SJSA1 (cell line): ENCODE measurements at regions not wholly inside any gene's neighbourhood (a gene's known extent, or its start where the extent isn't known, plus 50 kb on each side); places are given as distances from the start of the nearest gene placed in this dataset.

Experiments
- DNase-seq, 2 experiments: peaks; one replicate each; pipeline ENCODE4 v3.0.0-alpha.2; 2015 to 2020; ENCODE audit warnings: low spot score in 2 of 2, low read depth in 1 of 2
- H3K27ac ChIP-seq: fragments of 250-450 bp; sonication (Bioruptor Pico); 2 replicates; pipeline ENCODE4 v1.5.1; 2020; ENCODE audit warnings: mild to moderate bottlenecking, moderate library complexity
- H3K27me3 ChIP-seq: fragments of 250-450 bp; sonication (Bioruptor Pico); replicated peaks from 2 replicates; pipeline ENCODE4 v1.5.1; 2020; ENCODE audit warnings: mild to moderate bottlenecking, moderate library complexity
- H3K36me3 ChIP-seq: fragments of 250-450 bp; sonication (Bioruptor Pico); 2 replicates; pipeline ENCODE4 v1.5.1; 2020; ENCODE audit warnings: mild to moderate bottlenecking
- H3K4me1 ChIP-seq: fragments of 250-450 bp; sonication (Bioruptor Pico); replicated peaks from 2 replicates; pipeline ENCODE4 v1.6.1; 2021; ENCODE audit warnings: mild to moderate bottlenecking
- H3K4me3 ChIP-seq: fragments of 250-450 bp; sonication (Bioruptor Pico); 2 replicates; pipeline ENCODE4 v1.5.1; 2020; ENCODE audit warnings: mild to moderate bottlenecking
- H3K9me3 ChIP-seq: fragments of 250-450 bp; sonication (Bioruptor Pico); replicated peaks from 2 replicates; pipeline ENCODE4 v1.5.1; 2020; ENCODE audit warnings: mild to moderate bottlenecking

DNA sequence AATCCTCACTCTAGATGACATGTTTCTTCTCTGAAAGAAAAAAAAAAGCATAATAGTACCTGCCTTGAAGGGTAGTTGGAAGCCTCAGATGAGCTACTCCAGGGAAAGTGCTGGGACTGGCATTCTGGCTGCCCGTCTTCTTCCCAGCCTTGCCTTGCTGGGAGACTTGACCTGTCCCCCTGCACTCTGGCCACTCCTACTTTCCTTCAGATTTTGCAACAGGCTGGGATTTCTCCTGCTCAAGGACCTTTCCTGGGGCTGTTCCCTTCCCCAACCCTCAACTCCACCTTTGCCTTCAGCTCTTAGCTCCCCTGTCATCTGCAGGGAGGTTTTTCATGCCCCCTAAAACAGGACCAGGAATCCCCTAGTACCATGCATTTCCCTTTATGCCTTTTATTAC is 609.9 kb upstream of the CFAP20DC start:
- no peaks in the 10 kb centered on the region for H3K4me1 ChIP-seq
- no peaks in the 10 kb centered on the region for H3K36me3 ChIP-seq
- no peaks in the 10 kb centered on the region for H3K9me3 ChIP-seq
- no peak overlapping the region for H3K4me3 ChIP-seq
- no peaks in the 10 kb centered on the region for H3K27me3 ChIP-seq
- DNase-seq: no peak
- no peak overlapping the region for H3K27ac ChIP-seq

DNA sequence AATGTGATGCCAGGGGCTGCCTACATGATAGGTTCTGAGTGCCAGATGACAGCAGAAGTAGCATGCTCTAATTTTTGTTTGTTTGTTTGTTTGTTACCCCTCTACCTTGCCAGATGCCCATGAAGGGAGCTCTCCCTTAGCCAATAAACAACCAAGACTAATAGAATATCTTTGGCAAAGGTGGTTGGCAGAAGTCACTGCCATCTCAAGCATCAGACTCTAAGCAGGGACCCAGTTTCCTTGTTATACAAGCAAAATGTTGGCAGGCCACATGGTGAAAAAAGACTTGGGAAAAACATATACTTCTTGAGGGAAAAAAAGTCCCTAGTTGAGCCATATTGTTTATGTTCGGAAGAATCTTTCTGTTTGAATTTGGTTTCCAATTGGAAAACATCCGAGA is 609.0 kb upstream of the CFAP20DC start:
- Histone ChIP-seq H3K27me3 (no peaks in the 10 kb centered on the region), H3K27ac (no peak overlapping the region), H3K4me3 (no peak overlapping the region), H3K36me3 (no peaks in the 10 kb centered on the region), H3K4me1 (no peaks in the 10 kb centered on the region), H3K9me3 (no peaks in the 10 kb centered on the region)
- DNase-seq: no peak

DNA sequence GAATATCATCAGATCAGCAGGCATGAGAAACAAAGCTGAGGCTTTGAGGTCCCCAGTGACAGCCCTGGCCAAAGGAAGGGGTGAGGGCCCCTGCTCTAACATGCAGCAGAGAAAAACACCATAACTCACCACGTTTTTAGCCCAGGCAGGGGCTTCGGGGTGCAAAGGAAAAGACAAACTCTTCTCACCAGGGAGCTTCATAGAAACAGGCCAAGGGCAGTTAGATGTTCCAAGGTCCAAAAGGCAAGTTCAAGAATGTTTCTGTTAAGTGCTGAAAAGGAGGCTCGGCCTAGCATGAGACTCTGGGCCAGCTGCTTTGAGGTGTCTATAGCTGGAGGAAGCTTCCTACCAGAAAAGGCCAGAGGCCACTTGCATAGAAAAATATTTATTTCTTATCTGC is 608.4 kb upstream of the CFAP20DC start:
- H3K4me3 ChIP-seq: no peak overlapping the region
- no peaks in the 10 kb centered on the region for H3K9me3 ChIP-seq
- H3K27me3 ChIP-seq: no peaks in the 10 kb centered on the region
- no peaks in the 10 kb centered on the region for H3K4me1 ChIP-seq
- DNase-seq: no peak
- no peak overlapping the region for H3K27ac ChIP-seq
- H3K36me3 ChIP-seq: no peaks in the 10 kb centered on the region

DNA sequence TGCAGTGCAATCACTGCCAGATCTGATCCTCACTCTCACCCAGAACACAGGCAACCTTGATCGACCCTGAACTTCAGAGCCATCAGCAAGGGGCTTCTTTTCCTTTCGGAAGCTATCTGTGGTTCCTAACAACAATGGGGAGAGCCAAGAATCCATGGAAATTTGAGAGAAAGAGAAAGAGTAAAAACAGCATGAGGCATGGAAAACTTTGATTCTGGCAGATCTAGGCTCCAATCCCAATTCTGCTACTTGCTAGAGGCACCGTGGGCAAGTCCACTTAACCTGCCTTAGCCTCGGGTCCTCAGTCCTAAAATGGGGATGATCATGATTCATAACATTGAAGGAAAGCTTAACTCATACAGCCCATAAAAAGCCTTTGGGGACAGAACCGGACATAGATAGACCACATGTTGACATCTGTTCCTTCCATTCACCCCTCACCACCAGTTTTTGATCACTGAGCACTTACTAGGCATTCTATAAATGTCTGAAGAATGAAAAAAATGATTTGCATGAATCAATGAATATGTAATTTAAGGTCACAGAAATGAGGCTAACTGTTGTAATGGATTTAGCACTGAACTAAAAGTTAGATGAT is 605.7 kb upstream of the CFAP20DC start:
- DNase-seq: no peak

DNA sequence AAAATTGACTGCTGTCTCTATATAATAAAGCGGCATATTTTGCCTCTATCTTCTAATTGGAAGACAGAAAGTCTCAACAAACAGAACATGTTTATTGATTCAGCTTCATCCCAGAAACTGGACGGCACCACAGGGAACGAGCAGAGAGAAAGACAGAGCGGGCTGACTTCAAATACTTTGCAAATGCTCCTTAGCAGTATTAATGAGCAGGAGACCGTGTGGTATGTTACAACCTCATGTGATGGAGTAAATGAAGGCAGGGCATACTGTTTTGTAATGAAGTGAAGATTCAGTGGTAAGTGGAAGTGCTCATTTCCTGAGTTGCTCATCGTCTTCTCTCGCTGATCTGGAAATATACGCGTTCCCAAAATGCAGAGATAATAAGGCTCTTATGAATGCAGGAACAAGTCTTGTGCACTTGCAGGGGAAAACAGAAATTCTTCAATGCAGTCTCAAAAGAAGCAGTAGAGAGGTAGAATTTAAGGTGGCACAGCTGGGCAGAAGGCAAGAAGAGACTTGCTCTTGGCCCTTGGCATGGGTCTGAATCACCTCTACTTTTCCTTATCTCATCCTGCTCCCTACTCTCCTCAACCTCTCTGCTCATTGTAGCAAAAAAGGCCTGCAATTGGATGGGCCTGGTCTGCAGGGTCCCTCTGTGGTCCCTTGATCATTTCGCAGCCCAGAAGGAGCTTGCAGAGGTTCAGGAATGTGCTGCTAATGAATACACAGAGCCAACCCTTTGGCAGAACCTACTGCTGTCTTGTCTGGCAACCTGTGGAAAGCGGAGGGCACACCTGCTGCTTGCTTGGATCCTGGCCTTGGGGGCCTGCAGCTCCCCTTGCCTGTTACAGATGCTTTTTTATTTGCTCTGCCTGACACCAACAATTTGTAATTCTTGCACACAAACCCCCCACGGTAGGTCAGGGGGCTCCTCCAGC is 604.9 kb upstream of the CFAP20DC start:
- Histone ChIP-seq H3K27ac (no peak overlapping the region), H3K4me3 (no peak overlapping the region), H3K9me3 (no peaks in the 10 kb centered on the region), H3K36me3 (no peaks in the 10 kb centered on the region), H3K27me3 (no peaks in the 10 kb centered on the region), H3K4me1 (no peaks in the 10 kb centered on the region)
- DNase-seq: no peak

More for the DNA sequence above, 605.7 kb upstream of the CFAP20DC start:
- Histone ChIP-seq H3K36me3 (no peaks in the 10 kb centered on the region), H3K9me3 (no peaks in the 10 kb centered on the region), H3K4me1 (no peaks in the 10 kb centered on the region), H3K27ac (no peak overlapping the region), H3K4me3 (no peak overlapping the region), H3K27me3 (no peaks in the 10 kb centered on the region)

DNA sequence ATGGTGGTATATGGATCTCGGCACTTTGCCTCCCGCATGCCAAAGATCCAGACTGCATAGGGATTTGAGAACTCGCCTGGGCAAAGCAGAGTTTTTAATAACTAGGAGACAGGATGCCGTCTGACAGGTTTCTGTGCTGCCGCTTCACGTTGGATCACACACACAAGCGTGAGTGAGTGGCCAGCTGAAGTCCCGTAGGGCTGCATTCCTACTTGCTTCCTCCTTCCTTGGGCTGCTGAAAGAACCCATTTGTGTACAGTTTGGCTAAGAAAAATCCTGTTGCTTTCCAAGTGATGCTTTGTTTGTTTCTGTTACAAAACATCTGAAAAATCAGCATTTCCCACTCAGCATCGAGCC is 604.3 kb upstream of the CFAP20DC start:
- Histone ChIP-seq H3K9me3 (no peaks in the 10 kb centered on the region), H3K4me3 (no peak overlapping the region), H3K4me1 (no peaks in the 10 kb centered on the region), H3K27me3 (no peaks in the 10 kb centered on the region), H3K27ac (no peak overlapping the region), H3K36me3 (no peaks in the 10 kb centered on the region)
- no peak for DNase-seq

DNA sequence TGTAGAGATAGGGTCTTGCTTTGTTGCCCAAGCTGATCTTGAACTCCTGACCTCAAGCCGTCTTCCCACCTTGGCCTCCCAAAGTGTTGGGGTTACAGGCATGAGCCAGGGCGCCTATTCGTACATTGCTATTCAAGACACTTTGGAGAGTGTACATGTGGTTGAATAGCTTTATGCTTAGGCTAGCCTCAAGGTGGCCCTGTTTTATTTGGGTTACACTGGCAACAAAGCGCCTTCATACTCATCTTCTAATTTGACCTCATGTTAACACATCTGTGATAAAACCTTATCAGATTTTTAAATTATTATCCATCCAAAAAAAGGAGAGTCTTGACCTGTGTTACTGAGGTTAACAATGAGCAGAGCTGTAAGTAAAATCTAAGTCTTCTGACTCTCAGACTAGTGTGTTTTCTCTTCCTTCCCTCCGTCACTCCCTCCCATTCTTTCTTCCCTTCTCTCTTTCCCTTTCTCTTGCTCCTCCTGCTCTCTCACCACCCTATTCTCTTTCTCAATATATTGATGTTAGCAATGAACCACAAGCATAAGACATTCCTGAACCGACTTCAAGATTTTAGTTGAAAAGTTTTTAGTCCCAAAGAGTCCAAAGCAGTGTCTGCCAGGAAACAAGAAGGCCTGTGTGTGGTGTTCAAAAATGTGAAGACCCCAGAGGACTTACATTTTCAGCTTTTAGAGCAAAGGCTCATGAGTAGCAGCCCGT is 603.7 kb upstream of the CFAP20DC start:
- DNase-seq: no peak
- no peak overlapping the region for H3K4me3 ChIP-seq
- no peaks in the 10 kb centered on the region for H3K36me3 ChIP-seq
- H3K27me3 ChIP-seq: no peaks in the 10 kb centered on the region
- H3K4me1 ChIP-seq: no peaks in the 10 kb centered on the region
- no peak overlapping the region for H3K27ac ChIP-seq
- no peaks in the 10 kb centered on the region for H3K9me3 ChIP-seq

DNA sequence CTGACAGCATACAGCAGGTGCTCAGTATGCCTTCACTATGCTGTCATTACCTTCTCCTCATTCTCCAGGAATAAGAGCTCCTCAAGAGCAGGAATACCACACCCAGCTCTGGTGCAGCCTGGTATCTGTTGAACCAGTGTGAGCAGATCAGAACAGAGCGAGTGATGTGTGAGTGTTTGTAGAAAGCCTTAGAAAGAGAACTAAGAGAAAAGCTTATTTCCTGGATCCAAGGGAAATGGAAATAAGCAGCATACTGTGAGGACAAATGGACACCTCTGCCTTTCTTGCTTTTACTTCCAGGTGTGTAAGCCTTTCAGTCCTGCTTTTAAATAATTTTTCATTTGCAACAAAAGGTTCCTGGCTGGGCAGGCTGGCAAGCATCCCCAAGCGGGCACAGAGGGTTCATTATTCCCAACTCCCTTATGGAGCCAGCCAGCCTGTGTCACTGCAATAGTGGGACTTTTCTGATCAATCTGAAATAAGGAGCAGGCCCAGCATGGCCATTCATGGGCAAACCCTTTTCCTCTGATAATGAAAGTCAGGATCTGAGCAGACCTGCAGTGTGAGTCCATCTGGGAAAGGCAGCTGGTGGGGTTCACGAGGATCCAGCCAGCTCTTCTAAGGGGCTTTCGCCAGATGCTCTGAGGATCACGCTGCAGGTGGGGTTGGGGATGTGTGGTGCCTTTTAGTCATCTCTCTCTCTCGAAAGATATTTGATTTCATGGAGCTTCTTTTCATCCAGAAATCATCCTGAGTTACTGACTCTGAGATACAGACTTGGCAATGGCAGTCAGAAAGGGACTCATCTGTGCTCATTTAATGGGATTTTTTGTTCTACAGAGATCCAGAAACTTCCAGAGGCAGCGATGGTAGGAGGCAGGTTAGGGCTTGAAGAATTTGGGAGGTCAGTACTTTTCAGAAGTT is 594.9 kb upstream of the CFAP20DC start:
- no peak for DNase-seq
- no peaks in the 10 kb centered on the region for H3K4me1 ChIP-seq
- H3K36me3 ChIP-seq: no peaks in the 10 kb centered on the region
- H3K4me3 ChIP-seq: no peak overlapping the region
- no peak overlapping the region for H3K27ac ChIP-seq
- no peaks in the 10 kb centered on the region for H3K9me3 ChIP-seq
- no peaks in the 10 kb centered on the region for H3K27me3 ChIP-seq

DNA sequence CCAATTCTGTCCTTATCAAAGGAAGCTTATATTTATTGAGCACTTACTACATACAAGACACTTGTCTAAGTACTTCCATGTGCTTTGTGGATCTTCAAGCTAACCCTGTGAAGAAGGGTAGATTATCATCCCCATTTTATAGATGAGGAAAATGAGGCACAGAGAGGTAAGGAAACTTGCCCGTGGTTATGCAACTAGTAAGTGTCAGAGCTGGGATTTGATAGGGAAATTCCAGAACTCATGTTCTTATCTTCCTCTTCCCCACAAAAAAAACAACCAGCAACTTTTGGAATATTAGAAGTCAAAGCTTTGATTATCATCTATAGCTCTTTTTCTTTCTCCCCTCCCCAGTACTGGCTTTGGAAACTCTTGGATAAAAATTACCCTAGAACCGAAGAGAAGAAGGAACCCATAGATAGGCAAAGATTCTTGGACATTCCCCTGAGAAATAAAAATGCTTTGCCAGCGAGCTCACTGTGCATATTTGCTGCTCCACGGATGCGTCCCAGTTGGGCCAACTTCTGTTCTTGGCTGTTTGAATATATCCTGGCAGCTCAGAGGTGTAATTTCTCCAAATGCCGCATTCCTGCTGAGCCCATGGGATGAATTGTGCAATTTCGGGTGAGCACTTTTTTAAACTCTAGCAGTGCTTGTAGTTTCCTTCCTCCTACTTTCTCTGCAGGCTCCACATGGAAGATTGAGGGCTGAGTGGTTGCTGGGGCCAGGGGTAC is 591.5 kb upstream of the CFAP20DC start:
- DNase-seq: no peak
- no peaks in the 10 kb centered on the region for H3K9me3 ChIP-seq
- no peaks in the 10 kb centered on the region for H3K27me3 ChIP-seq
- H3K4me1 ChIP-seq: no peaks in the 10 kb centered on the region
- no peak overlapping the region for H3K4me3 ChIP-seq
- no peak overlapping the region for H3K27ac ChIP-seq
- H3K36me3 ChIP-seq: no peaks in the 10 kb centered on the region

DNA sequence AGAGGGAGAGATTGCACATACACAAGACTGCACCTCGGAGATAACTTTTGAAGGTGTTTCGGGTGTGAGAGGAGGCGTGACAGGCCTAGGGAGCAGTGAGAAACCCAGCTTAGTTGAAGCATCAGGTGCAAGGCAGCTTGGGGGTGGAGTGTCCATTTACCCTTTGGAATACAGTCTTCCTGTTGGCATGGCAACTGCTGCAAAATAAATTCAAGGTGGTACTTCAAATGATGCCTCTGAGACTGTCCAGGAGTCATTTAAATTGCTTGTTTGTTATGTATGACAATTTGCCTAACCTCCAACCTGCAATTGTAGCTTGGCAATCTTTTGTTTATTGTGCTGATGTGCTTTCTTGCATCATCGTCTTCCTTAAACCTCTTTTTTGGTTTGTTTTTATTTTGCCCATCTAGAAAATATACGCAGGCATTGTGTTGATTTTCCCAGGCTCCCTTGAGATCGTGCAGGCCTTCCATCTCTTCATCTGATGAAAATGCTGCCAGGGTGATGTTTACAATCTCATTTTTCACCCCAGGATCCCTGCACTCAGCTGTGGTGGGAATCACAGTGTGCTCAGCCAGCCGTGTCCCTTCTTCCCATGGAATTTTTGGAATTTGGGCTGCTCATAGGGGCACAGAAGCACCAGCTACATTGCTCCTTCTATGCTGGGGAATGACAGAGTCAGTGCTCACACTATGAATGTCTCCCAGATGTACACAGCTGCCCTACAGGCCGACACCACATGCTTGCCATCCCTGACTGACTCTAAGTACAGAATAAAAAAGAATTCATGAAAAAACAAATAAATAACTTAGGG is 583.1 kb upstream of the CFAP20DC start:
- peak in 1 of 2 experiments; percentile 31 for DNase-seq
- H3K9me3 ChIP-seq: no peaks in the 10 kb centered on the region
- no peak overlapping the region for H3K27ac ChIP-seq
- H3K4me1 ChIP-seq: no peaks in the 10 kb centered on the region
- H3K27me3 ChIP-seq: no peaks in the 10 kb centered on the region
- H3K36me3 ChIP-seq: no peaks in the 10 kb centered on the region
- no peak overlapping the region for H3K4me3 ChIP-seq

DNA sequence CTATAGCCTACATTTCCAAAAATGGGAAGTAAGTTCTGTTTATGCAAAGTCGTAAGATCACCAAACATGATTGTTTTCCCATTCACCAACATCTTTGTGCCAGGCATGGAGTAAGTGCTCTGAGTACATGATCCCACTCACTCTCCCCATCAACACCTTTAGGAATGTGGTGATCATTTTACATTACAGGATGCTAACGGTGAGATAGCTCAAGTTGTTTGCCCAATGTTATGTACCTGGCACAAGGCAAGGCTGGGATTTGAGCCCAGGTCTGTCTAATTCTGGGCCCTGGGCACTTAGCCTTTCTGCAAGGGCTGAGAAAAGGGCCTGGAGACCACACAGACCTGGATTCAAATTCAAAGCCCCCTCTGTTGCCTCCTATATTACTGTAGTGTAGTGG is 581.7 kb upstream of the CFAP20DC start:
- no peak for DNase-seq
- Histone ChIP-seq H3K36me3 (no peaks in the 10 kb centered on the region), H3K27ac (no peak overlapping the region), H3K4me3 (no peak overlapping the region), H3K4me1 (no peaks in the 10 kb centered on the region), H3K27me3 (no peaks in the 10 kb centered on the region), H3K9me3 (no peaks in the 10 kb centered on the region)

DNA sequence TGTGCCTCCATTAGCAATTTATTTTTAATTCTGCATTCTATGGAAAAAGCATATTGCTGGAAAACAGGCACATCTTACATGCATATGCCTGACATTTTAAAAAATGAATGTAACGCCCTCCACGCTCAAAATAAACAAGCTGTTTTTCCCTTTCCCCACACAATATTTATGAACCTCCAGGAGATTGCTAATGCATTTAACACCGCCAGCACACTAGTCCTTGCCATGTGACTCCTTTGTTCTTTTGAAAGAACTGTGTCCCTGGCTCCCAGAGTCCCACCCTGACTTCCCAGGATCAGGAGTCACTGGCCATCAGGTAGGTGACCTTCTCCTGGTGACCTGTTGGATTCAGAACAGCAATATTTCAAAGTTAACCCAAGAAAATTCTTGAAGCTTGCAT is 571.2 kb upstream of the CFAP20DC start:
- Histone ChIP-seq H3K4me3 (no peak overlapping the region), H3K9me3 (no peaks in the 10 kb centered on the region), H3K36me3 (no peaks in the 10 kb centered on the region), H3K27ac (no peak overlapping the region), H3K27me3 (no peaks in the 10 kb centered on the region), H3K4me1 (no peaks in the 10 kb centered on the region)
- no peak for DNase-seq
